SU-DHL-6 (cell line): ENCODE measurements at regions not wholly inside any gene's neighbourhood (a gene's known extent, or its start where the extent isn't known, plus 50 kb on each side); places are given as distances from the start of the nearest gene placed in this dataset.

Source experiments
- H2AFZ ChIP-seq: fragments of 200-600 bp; sonication (generic); 2 replicates; pipeline ENCODE4 v1.6.1; 2014; ENCODE audit warnings: low read depth, mild to moderate bottlenecking, moderate library complexity, mixed read lengths, antibody characterized with exemption, low read length; ENCODE audit not compliant: severe bottlenecking
- H3F3A ChIP-seq: fragments of 200-600 bp; shearing (Covaris generic); 2 replicates; pipeline ENCODE4 v1.6.0; 2016; ENCODE audit warnings: antibody characterized with exemption, mild to moderate bottlenecking; ENCODE audit not compliant: insufficient read depth
- H3K27ac ChIP-seq: fragments of 200-600 bp; sonication (generic); 2 replicates; pipeline ENCODE4 v1.5.1; 2016; ENCODE audit warnings: low read depth, mild to moderate bottlenecking, low read length, moderate library complexity, mixed read lengths
- H3K27me3 ChIP-seq: fragments of 200-600 bp; sonication (generic), shearing (Covaris generic); 2 replicates; pipeline ENCODE4 v1.6.0; 2014; ENCODE audit warnings: mild to moderate bottlenecking, low read length
- H3K36me3 ChIP-seq: fragments of 200-600 bp; sonication (generic); 2 replicates; pipeline ENCODE4 v1.6.1; 2014; ENCODE audit warnings: mild to moderate bottlenecking, low read length, mixed read lengths
- H3K4me2 ChIP-seq: fragments of 300-600, 200-600 bp; shearing (Covaris generic), sonication (generic); 2 replicates; pipeline ENCODE4 v1.6.0; 2014; ENCODE audit warnings: low read length, low read depth, mild to moderate bottlenecking; ENCODE audit not compliant: poor library complexity, severe bottlenecking
- H3K4me3 ChIP-seq: fragments of 200-600 bp; sonication (generic); 2 replicates; pipeline ENCODE4 v1.5.1; 2014; ENCODE audit warnings: antibody characterized with exemption, low read length, mild to moderate bottlenecking, mixed read lengths; ENCODE audit not compliant: insufficient read depth, poor library complexity, severe bottlenecking
- H3K79me2 ChIP-seq: fragments of 200-600 bp; sonication (generic); 2 replicates; pipeline ENCODE4 v1.6.1; 2014; ENCODE audit warnings: mild to moderate bottlenecking, low read length, moderate library complexity; ENCODE audit not compliant: insufficient read depth
- H3K9ac ChIP-seq: fragments of 200-600 bp; sonication (generic); 2 replicates; pipeline ENCODE4 v1.7.0; 2014; ENCODE audit warnings: mild to moderate bottlenecking, low read length
- H3K9me2 ChIP-seq: fragments of 200-600 bp; sonication (generic); replicated peaks from 2 replicates; pipeline ENCODE4 v1.6.1; 2014; ENCODE audit warnings: low read length; ENCODE audit not compliant: insufficient read depth
- H3K9me3 ChIP-seq: fragments of 200-600 bp; sonication (generic); 2 replicates; pipeline ENCODE4 v1.6.1; 2014; ENCODE audit warnings: low read length, mixed read lengths; ENCODE audit not compliant: insufficient read depth
- H4K20me1 ChIP-seq: fragments of 200-600 bp; sonication (generic); 2 replicates; pipeline ENCODE4 v1.6.1; 2014; ENCODE audit warnings: low read depth, mild to moderate bottlenecking, antibody characterized with exemption, low read length, moderate library complexity, mixed read lengths
- EZH2phosphoT487 ChIP-seq: fragments of 200-600 bp; sonication (generic), shearing (Covaris generic); conservative IDR thresholded peaks from 2 replicates; pipeline ENCODE4 v1.6.1; 2018; ENCODE audit warnings: mild to moderate bottlenecking, antibody characterized with exemption, low read length, moderate library complexity, mixed read lengths
- TF ChIP-seq, protein P1 (sequence below): fragments of 200-600 bp; sonication (generic); IDR thresholded peaks from one replicate; pipeline ENCODE4 v1.5.1; 2017; ENCODE audit warnings: antibody characterized with exemption, mild to moderate bottlenecking, low read length, moderate library complexity; ENCODE audit not compliant: insufficient read depth, poor library complexity, severe bottlenecking

DNA sequence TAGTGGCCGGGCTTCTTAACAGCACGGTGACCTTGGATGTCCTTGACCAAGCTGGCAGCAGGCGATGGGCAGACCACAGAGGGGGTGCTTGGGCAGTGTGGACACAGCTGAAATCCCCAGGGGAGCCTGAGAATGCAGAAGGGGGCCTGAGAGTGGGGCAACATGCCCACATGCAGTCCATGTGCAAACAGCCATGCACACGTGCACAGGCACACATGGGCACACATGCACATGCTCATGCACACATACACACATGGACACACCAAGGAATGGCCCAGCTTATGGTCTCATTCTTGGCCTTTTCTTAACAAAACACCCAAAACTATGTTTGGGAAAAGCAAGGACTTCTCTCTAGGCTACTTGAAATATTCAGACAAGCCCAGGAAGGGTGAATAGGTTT lies 483.9 kb upstream of the MKI67 start:
- H4K20me1 ChIP-seq = no peaks in the 10 kb centered on the region
- no peak overlapping the region for H3K9ac ChIP-seq
- H3K9me3 ChIP-seq = no peaks in the 10 kb centered on the region
- no peak overlapping the region for H3K27ac ChIP-seq
- H3K79me2 ChIP-seq = no peaks in the 10 kb centered on the region
- H3K36me3 ChIP-seq = no peaks in the 10 kb centered on the region
- TF ChIP-seq EZH2phosphoT487 = no peak
- TF ChIP-seq, protein P1, sequence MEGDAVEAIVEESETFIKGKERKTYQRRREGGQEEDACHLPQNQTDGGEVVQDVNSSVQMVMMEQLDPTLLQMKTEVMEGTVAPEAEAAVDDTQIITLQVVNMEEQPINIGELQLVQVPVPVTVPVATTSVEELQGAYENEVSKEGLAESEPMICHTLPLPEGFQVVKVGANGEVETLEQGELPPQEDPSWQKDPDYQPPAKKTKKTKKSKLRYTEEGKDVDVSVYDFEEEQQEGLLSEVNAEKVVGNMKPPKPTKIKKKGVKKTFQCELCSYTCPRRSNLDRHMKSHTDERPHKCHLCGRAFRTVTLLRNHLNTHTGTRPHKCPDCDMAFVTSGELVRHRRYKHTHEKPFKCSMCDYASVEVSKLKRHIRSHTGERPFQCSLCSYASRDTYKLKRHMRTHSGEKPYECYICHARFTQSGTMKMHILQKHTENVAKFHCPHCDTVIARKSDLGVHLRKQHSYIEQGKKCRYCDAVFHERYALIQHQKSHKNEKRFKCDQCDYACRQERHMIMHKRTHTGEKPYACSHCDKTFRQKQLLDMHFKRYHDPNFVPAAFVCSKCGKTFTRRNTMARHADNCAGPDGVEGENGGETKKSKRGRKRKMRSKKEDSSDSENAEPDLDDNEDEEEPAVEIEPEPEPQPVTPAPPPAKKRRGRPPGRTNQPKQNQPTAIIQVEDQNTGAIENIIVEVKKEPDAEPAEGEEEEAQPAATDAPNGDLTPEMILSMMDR = no peak
- H3K4me3 ChIP-seq = no peak overlapping the region
- no peak overlapping the region for H3K4me2 ChIP-seq
- H3F3A ChIP-seq = no peaks in the 10 kb centered on the region
- H2AFZ ChIP-seq = no peak overlapping the region
- no peaks in the 10 kb centered on the region for H3K27me3 ChIP-seq
- H3K9me2 ChIP-seq = no peaks in the 10 kb centered on the region

DNA sequence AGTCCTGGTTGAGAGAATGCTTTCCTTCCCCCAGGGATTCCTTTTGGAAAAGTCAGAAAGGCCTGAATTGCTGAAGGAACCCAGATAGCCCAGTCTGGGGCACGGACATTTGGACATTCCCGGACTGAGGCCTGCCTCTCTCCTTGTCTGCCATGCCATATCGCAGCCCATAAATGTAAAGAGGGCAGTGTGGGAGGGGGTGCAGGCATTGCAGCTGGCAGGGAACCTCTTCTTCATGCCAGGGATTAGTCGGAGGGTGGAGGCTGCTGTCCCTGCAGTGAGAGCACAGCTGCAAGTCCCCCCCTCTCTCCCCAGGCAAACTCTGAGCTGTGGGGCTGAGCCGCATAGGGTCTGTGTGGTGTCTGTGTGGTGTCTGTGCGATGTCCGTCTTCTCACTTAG lies 486.0 kb upstream of the MKI67 start:
- H3K27ac ChIP-seq = no peak overlapping the region
- no peaks in the 10 kb centered on the region for H4K20me1 ChIP-seq
- H3K4me2 ChIP-seq = no peak overlapping the region
- no peaks in the 10 kb centered on the region for H3K9me2 ChIP-seq
- TF ChIP-seq EZH2phosphoT487 = no peak
- TF ChIP-seq, protein P1 = no peak
- no peak overlapping the region for H3K9ac ChIP-seq
- H3F3A ChIP-seq = no peaks in the 10 kb centered on the region
- H3K4me3 ChIP-seq = no peak overlapping the region
- no peaks in the 10 kb centered on the region for H3K79me2 ChIP-seq
- H3K27me3 ChIP-seq = no peaks in the 10 kb centered on the region
- no peaks in the 10 kb centered on the region for H3K9me3 ChIP-seq
- no peak overlapping the region for H2AFZ ChIP-seq
- no peaks in the 10 kb centered on the region for H3K36me3 ChIP-seq

DNA sequence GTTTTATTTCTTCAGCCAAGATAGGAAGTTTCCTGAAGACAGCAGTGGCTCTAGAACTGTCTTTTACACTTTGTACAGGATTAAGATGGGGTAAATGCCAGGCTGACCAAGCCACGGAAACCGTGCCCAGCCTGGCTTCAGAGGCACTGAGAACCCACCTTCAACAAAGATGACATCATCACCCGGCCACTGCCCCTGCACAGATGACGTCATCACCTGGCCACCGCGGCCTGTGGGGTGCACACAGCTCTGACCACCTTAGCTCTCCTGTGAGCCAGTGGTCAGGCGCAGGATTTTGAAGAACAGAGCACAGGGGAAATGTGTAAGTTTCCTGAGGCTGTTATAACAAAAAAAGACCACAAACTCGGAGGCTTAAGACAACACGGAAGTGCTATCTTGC lies 486.4 kb upstream of the MKI67 start:
- no peak overlapping the region for H2AFZ ChIP-seq
- no peak overlapping the region for H3K9ac ChIP-seq

More for the DNA sequence above, 486.4 kb upstream of the MKI67 start:
- Histone ChIP-seq H3K36me3 (no peaks in the 10 kb centered on the region), H3F3A (no peaks in the 10 kb centered on the region), H3K4me3 (no peak overlapping the region), H3K9me3 (no peaks in the 10 kb centered on the region), H3K27ac (no peak overlapping the region), H3K79me2 (no peaks in the 10 kb centered on the region), H3K9me2 (no peaks in the 10 kb centered on the region), H3K4me2 (no peak overlapping the region), H3K27me3 (no peaks in the 10 kb centered on the region), H4K20me1 (no peaks in the 10 kb centered on the region)
- TF ChIP-seq, protein P1 = no peak
- TF ChIP-seq EZH2phosphoT487 = no peak
